Endothelial cell of umbilical vein (primary cell): ENCODE measurements at regions not wholly inside any gene's neighbourhood (a gene's known extent, or its start where the extent isn't known, plus 50 kb on each side); places are given as distances from the start of the nearest gene placed in this dataset.

ENCODE experiments used
- POLR2A ChIP-seq: IDR thresholded peaks from 2 replicates; pipeline ENCODE4 v1.6.1; 2012; ENCODE audit warnings: low read depth, mild to moderate bottlenecking, control low read depth, low read length
- POLR2AphosphoS5 ChIP-seq: IDR thresholded peaks from 2 replicates; pipeline ENCODE4 v1.6.1; 2012; ENCODE audit warnings: low read depth, mild to moderate bottlenecking, control low read depth, low read length, moderate library complexity; ENCODE audit not compliant: insufficient read depth
- TF ChIP-seq, protein P1 (sequence below), 2 donors: IDR thresholded peaks; 1 replicate in 1 of 2; 2 replicates in 1 of 2; pipeline ENCODE4 v1.5.1; 2011; ENCODE audit warnings: low read length in 2 of 2, mild to moderate bottlenecking in 2 of 2, moderate library complexity in 2 of 2, control low read depth in 1 of 2, inconsistent platforms in 1 of 2, low read depth in 1 of 2; ENCODE audit not compliant: insufficient read depth in 1 of 2; ENCODE audit errors: extremely low read depth in 1 of 2

DNA sequence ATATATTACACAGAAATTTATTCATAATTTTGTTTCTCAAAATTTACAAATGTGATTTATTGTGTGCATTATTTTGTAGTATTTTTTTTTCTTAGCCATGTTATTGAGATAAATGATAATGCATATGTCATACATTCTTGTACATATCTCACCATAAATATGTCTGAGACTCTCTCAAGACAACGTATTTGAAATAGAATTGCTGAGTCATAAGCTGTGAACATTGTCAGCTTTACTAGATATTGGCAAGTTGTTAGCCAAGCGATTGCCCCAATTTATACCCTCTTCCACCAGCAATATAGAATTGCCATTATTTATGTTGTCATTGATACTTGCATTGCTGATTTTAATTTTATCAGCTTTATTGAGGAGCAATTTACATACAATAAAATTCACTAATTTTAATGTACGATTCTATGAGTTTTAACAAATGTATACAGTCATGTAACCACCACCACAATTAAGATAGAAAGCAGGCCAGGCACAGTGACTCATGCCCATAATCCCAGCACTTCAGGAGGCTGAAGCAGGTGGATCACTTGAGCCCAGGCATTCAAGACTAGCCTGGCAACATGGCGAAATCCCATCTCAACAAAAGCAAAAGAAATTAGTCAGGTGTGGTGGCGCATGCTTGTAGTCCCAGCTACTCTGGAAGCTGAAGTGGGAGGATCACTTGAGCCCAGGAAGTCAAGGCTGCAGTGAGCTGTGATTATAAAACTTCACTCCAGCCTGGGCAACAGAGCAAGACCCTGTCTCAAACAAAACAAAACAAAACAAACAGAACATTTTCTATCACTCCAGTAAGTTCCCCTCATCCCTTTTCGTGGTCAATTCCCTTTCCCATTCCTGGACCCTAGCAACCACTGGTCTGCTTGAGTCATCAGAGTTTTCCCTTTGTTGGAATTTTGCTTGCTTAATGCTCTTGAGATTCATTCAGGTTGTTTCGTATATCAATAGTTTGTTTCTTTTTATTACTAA lies 373.1 kb downstream of the MFSD1 start:
- TF ChIP-seq, protein P1, sequence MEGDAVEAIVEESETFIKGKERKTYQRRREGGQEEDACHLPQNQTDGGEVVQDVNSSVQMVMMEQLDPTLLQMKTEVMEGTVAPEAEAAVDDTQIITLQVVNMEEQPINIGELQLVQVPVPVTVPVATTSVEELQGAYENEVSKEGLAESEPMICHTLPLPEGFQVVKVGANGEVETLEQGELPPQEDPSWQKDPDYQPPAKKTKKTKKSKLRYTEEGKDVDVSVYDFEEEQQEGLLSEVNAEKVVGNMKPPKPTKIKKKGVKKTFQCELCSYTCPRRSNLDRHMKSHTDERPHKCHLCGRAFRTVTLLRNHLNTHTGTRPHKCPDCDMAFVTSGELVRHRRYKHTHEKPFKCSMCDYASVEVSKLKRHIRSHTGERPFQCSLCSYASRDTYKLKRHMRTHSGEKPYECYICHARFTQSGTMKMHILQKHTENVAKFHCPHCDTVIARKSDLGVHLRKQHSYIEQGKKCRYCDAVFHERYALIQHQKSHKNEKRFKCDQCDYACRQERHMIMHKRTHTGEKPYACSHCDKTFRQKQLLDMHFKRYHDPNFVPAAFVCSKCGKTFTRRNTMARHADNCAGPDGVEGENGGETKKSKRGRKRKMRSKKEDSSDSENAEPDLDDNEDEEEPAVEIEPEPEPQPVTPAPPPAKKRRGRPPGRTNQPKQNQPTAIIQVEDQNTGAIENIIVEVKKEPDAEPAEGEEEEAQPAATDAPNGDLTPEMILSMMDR (IDR thresholded peaks at IDR 0.05; ENCODE audit: extremely low read depth in 1 of 2, insufficient read depth in 1 of 2, low read depth in 1 of 2, low read length in 2 of 2): no peak
- no peak for TF ChIP-seq POLR2A
- no peak for TF ChIP-seq POLR2AphosphoS5
